PFSK-1 (cell line): ENCODE measurements at regions not wholly inside any gene's neighbourhood (a gene's known extent, or its start where the extent isn't known, plus 50 kb on each side); places are given as distances from the start of the nearest gene placed in this dataset.

Source experiments
- FOXP2 ChIP-seq: optimal IDR thresholded peaks from 2 replicates; pipeline ENCODE3; 2011; ENCODE audit warnings: borderline replicate concordance, control low read depth, inconsistent platforms; ENCODE audit not compliant: insufficient read depth; ENCODE audit errors: extremely low read length, extremely low read depth
- POLR2AphosphoS5 ChIP-seq: IDR thresholded peaks from 2 replicates; pipeline ENCODE4 v1.6.1; 2012; ENCODE audit warnings: low read depth, mild to moderate bottlenecking, control low read depth, low read length, moderate library complexity
- SIN3A ChIP-seq: IDR thresholded peaks from 2 replicates; pipeline ENCODE4 v1.6.1; 2012; ENCODE audit warnings: mild to moderate bottlenecking, low read length, moderate library complexity, borderline replicate concordance; ENCODE audit not compliant: insufficient read depth
- TAF1 ChIP-seq: IDR thresholded peaks from 2 replicates; pipeline ENCODE4 v1.6.1; 2012; ENCODE audit warnings: low read length, control low read depth, borderline replicate concordance; ENCODE audit not compliant: insufficient read depth
- TF ChIP-seq, protein P1 (sequence below), 2 experiments: IDR thresholded peaks; 2 replicates each; pipeline versions ENCODE4 v1.6.1 to v1.8.0; 2011 to 2012; ENCODE audit warnings: low read depth in 2 of 2, low read length in 2 of 2, control low read depth in 1 of 2, inconsistent platforms in 1 of 2, mild to moderate bottlenecking in 1 of 2, moderate library complexity in 1 of 2; ENCODE audit not compliant: insufficient read depth in 1 of 2

DNA sequence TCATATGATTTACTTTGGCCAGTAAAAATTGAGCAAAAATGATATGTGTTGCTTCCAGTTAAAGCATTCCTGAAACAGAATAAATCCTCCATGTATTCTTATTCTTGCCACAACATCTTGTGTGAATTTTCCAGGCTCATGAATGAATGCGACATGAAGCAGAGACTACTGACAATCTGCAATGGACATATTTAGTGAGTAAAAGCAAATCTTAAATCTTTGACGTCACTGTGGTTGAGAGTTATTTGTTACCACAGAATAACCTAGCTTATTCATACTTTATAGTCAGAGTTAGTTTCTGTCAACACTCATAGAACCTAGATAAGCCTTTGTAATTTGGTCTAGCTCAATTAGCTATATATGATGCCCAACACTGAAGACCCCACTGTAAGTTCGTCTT, 1443.1 kb downstream of the PCDH9 start:
- no peak for TF ChIP-seq POLR2AphosphoS5
- no peak for TF ChIP-seq FOXP2
- TF ChIP-seq TAF1, result no peak

DNA sequence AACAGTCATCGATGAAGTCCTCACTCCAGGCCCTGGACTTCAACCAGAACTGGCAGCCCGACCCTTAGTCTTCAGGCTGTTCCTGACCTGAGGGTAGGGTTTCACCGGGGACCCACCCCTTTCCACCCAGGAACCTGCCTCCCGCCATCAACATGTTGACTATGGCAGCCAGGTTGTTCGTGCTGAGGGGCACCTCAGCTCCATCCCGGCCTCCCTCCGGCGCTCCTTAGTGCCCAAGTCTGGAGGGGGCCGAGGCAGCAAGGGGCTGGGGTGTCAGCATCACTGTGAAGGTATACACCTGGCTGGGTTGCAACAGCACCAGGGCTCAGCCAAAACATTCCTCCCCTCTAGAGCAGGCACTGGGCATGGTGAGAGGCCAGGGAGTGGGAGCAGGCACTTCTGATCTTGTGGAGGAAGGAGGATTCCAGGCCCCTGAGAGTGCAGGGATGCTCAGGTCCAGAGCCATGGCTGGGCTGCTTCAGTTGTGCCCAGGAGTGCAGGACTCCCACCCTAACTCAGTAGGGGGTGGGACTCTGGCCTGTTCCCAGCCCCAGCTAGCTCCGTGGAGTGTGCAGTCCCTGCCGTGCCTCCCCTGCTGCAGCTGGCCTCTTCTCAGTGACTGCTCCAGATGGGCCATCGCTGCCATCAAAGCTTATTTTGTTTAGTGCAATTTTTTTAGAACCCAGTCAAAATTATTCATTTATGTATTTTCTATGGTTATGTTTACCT, 1445.9 kb downstream of the PCDH9 start:
- TF ChIP-seq TAF1 (no peak), FOXP2 (no peak), SIN3A (no peak), POLR2AphosphoS5 (no peak)
- TF ChIP-seq, protein P1, sequence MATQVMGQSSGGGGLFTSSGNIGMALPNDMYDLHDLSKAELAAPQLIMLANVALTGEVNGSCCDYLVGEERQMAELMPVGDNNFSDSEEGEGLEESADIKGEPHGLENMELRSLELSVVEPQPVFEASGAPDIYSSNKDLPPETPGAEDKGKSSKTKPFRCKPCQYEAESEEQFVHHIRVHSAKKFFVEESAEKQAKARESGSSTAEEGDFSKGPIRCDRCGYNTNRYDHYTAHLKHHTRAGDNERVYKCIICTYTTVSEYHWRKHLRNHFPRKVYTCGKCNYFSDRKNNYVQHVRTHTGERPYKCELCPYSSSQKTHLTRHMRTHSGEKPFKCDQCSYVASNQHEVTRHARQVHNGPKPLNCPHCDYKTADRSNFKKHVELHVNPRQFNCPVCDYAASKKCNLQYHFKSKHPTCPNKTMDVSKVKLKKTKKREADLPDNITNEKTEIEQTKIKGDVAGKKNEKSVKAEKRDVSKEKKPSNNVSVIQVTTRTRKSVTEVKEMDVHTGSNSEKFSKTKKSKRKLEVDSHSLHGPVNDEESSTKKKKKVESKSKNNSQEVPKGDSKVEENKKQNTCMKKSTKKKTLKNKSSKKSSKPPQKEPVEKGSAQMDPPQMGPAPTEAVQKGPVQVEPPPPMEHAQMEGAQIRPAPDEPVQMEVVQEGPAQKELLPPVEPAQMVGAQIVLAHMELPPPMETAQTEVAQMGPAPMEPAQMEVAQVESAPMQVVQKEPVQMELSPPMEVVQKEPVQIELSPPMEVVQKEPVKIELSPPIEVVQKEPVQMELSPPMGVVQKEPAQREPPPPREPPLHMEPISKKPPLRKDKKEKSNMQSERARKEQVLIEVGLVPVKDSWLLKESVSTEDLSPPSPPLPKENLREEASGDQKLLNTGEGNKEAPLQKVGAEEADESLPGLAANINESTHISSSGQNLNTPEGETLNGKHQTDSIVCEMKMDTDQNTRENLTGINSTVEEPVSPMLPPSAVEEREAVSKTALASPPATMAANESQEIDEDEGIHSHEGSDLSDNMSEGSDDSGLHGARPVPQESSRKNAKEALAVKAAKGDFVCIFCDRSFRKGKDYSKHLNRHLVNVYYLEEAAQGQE (IDR thresholded peaks at IDR 0.05; ENCODE audit: insufficient read depth in 1 of 2, low read depth in 2 of 2, low read length in 2 of 2), result no peak

DNA sequence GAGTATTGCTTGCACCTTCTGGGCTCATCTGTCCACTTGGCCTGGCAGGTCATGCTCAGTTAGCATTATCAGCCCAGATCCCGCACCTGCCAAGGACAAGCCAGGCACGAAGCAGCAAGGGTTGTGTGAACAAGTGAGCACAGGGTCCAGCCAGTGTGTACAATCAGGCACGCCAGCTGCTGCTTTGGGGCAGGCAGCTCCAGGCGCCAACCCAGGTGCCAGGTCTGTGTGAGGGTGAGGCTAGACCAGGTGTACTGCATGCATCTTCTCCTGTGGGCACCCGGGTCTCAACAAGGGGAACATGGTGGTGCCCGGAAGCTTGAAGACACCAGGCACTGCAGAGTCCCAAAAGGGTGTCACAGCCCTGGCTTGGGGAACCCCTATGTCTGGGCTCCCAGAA, 1446.8 kb downstream of the PCDH9 start:
- TF ChIP-seq POLR2AphosphoS5 (no peak), SIN3A (no peak), FOXP2 (no peak), TAF1 (no peak)
- TF ChIP-seq, protein P1 (IDR thresholded peaks at IDR 0.05; ENCODE audit: insufficient read depth in 1 of 2, low read depth in 2 of 2, low read length in 2 of 2), result no peak

DNA sequence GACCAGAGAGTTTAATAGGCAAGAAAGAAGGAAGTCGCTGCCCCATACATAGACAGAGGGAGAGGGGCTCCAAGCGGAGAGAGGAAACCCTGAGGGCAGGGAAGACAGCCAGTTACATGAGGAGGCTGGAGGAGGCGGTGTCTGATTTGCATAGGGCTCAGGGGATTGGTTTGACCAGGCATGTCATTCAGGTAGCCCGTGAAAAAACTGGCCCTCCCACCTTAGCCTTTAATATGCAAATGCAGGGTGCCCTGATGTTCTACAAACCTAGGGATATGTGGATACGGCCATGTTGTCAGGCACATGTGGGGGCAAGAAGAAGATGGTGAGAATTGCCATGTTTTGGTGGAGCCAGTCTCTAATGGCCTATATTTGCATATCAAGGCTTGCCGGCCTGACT, 1461.6 kb downstream of the PCDH9 start:
- no peak for TF ChIP-seq SIN3A
- TF ChIP-seq, protein P1 (IDR thresholded peaks at IDR 0.05; ENCODE audit: insufficient read depth in 1 of 2, low read depth in 2 of 2, low read length in 2 of 2), result no peak
- no peak for TF ChIP-seq POLR2AphosphoS5
- no peak for TF ChIP-seq FOXP2
- TF ChIP-seq TAF1, result no peak

DNA sequence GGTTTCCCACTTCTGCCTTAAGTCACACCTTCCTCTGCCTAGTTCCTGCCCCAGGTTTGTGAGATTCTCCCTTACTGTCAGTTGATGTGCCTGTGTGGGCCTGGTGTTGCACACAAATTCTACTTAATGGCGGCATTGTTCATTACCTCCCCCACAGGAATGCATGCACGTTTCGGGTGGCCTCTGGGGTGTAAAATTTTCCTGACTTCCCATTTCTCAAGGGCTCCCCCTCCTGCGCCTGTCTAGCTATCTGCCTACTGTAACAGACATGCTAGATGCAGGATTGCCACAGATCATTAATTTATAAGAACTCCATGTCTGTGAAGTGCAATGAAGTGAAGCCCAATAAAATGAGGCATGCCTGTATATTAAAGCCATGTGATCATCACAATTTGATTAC, 1466.3 kb downstream of the PCDH9 start:
- TF ChIP-seq POLR2AphosphoS5, result no peak
- TF ChIP-seq, protein P1 (IDR thresholded peaks at IDR 0.05; ENCODE audit: insufficient read depth in 1 of 2, low read depth in 2 of 2, low read length in 2 of 2), result no peak
- no peak for TF ChIP-seq SIN3A
- TF ChIP-seq TAF1, result no peak
- no peak for TF ChIP-seq FOXP2
